ENCODE measurements at regions not wholly inside any gene's neighbourhood (a gene's known extent, or its start where the extent isn't known, plus 50 kb on each side); places are given as distances from the start of the nearest gene placed in this dataset.
"Not testable (repeated sequence)": the region's sequence is repeated elsewhere in the genome, so short reads cannot be mapped to it uniquely, and the experiment has no call there.

DNA sequence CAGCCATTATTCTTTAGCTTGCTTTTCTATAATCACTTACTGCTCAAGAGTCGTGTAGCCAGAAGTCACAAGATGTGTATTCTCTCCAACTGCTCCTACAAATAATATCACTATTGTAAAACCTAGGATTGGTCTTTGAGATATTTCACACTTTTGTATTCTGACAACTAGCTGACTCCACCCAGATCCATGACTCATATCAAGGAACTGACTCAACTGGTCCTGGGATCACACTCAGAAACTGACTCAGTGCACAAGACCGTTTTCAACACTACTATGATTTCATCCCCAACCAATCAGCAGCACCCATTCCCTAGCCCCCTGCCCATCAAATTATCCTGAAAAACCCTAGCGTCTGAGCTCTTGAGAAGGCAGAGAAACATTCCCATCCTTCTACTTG is 56.5 kb upstream of the ORC5 start:
- H3K4me1 ChIP-seq, result no peaks in the 10 kb centered on the region
- H3K4me3 ChIP-seq, result no peak overlapping the region
- H3K36me3 ChIP-seq, result no peaks in the 10 kb centered on the region
- ATAC-seq (no peak), DNase-seq (no peak)
- intact Hi-C loops (cut with DNase I), result no loop called here
- peaks cover 0 to 18% of the 10 kb centered on the region in 2 donors for H3K9me3 ChIP-seq
- TF ChIP-seq, protein P1, sequence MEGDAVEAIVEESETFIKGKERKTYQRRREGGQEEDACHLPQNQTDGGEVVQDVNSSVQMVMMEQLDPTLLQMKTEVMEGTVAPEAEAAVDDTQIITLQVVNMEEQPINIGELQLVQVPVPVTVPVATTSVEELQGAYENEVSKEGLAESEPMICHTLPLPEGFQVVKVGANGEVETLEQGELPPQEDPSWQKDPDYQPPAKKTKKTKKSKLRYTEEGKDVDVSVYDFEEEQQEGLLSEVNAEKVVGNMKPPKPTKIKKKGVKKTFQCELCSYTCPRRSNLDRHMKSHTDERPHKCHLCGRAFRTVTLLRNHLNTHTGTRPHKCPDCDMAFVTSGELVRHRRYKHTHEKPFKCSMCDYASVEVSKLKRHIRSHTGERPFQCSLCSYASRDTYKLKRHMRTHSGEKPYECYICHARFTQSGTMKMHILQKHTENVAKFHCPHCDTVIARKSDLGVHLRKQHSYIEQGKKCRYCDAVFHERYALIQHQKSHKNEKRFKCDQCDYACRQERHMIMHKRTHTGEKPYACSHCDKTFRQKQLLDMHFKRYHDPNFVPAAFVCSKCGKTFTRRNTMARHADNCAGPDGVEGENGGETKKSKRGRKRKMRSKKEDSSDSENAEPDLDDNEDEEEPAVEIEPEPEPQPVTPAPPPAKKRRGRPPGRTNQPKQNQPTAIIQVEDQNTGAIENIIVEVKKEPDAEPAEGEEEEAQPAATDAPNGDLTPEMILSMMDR (IDR thresholded peaks at IDR 0.05), result no peak
- H3K27me3 ChIP-seq, result no peaks in the 10 kb centered on the region
- no peak overlapping the region for H3K27ac ChIP-seq

DNA sequence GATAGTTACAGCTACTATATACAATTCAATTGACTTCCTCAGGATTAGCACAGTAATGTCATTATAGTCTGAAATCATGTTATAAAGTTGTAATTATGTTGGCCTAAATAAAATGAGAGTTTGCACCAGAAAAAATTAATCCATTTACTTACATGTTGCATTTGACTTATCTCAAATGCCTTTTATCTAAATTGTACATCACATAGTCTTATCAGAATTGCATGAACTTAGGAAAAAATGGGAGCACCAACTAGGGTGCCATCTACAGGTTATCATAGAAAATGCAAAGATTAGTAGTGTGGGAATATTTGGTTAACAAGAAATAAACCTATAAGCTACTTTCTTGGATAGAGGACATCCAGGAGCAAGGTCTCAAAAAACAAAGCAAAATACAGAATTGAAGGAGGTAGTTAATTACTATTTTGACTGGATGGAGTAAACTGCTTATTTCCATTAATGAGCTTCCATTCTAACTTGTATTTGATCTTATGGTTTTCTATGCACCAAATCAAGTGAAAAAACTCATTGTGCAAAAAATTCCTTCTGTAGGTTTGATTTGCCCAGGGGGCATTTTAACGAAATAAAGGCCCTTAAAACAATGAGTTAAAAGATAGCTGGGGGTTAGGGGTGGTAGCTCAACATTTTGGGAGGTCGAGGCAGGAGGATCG is 60.0 kb upstream of the ORC5 start:
- peak in 1 of 4 donors; percentile 4 for DNase-seq
- TF ChIP-seq, protein P1 (IDR thresholded peaks at IDR 0.05), result peak in 1 of 2 donors; percentile 16
- H3K9me3 ChIP-seq, result peaks cover 0 to 18% of the 10 kb centered on the region in 2 donors
- no peaks in the 10 kb centered on the region for H3K4me1 ChIP-seq
- no peaks in the 10 kb centered on the region for H3K27me3 ChIP-seq
- no peak overlapping the region for H3K4me3 ChIP-seq
- H3K27ac ChIP-seq, result no peak overlapping the region
- intact Hi-C loops (cut with DNase I), result no loop called here
- peak; percentile 51 for ATAC-seq
- no peaks in the 10 kb centered on the region for H3K36me3 ChIP-seq

- Histone ChIP-seq H3K27ac (no peak overlapping the region), H3K9me3 (no peaks in the 10 kb centered on the region), H3K36me3 (no peaks in the 10 kb centered on the region), H3K4me3 (no peak overlapping the region), H3K27me3 (no peaks in the 10 kb centered on the region), H3K4me1 (no peaks in the 10 kb centered on the region)
- intact Hi-C loops (cut with DNase I), result no loop called here
- TF ChIP-seq, protein P1 (IDR thresholded peaks at IDR 0.05), result no peak
- no peak for ATAC-seq
- no peak for DNase-seq
These were observed 56.5 kb upstream of the LHFPL3 start for GRCh38 chr7:104271948-104272347.

GRCh38 chr7:104272767-104273384 is 55.5 kb upstream of the LHFPL3 start:
- no peaks in the 10 kb centered on the region for H3K4me1 ChIP-seq
- H3K27me3 ChIP-seq, result no peaks in the 10 kb centered on the region
- H3K27ac ChIP-seq, result no peak overlapping the region
- TF ChIP-seq, protein P1 (IDR thresholded peaks at IDR 0.05), result peak in 1 of 2 donors; percentile 25
- DNase-seq, result peak in 1 of 4 donors; percentile 11
- intact Hi-C loops (cut with DNase I), result no loop called here
- no peak for ATAC-seq
- no peak overlapping the region for H3K4me3 ChIP-seq
- no peaks in the 10 kb centered on the region for H3K9me3 ChIP-seq
- no peaks in the 10 kb centered on the region for H3K36me3 ChIP-seq

DNA sequence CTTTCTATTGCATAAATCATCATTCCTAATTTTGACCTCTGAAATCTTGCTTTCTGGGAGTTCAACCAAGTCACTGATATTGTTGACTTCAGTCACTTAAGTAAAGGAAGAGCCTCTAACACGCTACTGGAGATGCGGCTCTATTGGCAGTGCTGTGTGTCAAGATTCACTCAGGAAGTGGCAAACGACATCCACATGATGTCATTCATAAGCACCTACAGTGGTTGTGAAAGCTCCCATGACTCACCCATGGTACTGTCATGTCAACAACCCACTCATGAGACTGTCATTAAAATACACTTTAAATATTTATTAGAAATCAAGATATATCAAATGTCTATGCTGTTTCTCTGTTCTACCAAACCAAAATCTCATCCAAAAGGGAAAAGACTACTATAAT is 52.5 kb upstream of the LHFPL3 start:
- DNase-seq, result no peak
- H3K27me3 ChIP-seq, result no peaks in the 10 kb centered on the region
- H3K36me3 ChIP-seq, result no peaks in the 10 kb centered on the region
- no peak overlapping the region for H3K4me3 ChIP-seq
- H3K4me1 ChIP-seq, result no peaks in the 10 kb centered on the region
- intact Hi-C loops (cut with DNase I), result no loop called here
- H3K27ac ChIP-seq, result no peak overlapping the region
- H3K9me3 ChIP-seq, result no peaks in the 10 kb centered on the region
- TF ChIP-seq, protein P1 (IDR thresholded peaks at IDR 0.05), result no peak
- ATAC-seq, result no peak

DNA sequence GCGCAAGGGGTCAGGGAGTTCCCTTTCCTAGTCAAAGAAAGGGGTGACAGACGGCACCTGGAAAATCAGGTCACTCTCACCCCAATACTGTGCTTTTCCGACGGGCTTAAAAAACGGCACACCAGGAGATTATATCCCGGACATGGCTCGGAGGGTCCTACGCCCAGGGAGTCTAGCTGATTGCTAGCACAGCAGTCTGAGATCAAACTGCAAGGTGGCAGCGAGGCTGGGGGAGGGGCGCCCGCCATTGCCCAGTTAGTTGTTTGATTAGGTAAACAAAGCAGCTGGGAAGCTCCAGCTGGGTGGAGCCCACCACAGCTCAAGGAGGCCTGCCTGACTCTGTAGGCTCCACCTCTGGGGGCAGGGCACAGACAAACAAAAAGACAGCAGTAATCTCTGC is 51.7 kb upstream of the LHFPL3 start:
- H3K4me1 ChIP-seq; H3K36me3 ChIP-seq; H3K4me3 ChIP-seq; H3K27ac ChIP-seq; H3K27me3 ChIP-seq; DNase-seq; H3K9me3 ChIP-seq; ATAC-seq; intact Hi-C loops (cut with DNase I): not testable (repeated sequence)
